GM12875 (cell line): ENCODE measurements at regions not wholly inside any gene's neighbourhood (a gene's known extent, or its start where the extent isn't known, plus 50 kb on each side); places are given as distances from the start of the nearest gene placed in this dataset.

ENCODE experiments used
- H3K4me3 ChIP-seq: one replicate; pipeline ENCODE4 v1.5.1; 2011; ENCODE audit warnings: low read depth, low read length, control low read depth
- CTCF ChIP-seq: IDR thresholded peaks from 2 replicates; pipeline ENCODE4 v1.5.1; 2011; ENCODE audit warnings: low read depth, mild to moderate bottlenecking, control low read depth, inconsistent platforms, low read length, moderate library complexity, borderline replicate concordance; ENCODE audit not compliant: insufficient read depth

GRCh38 chr18:60563082-60563481 lies 190.5 kb upstream of the MC4R start:
- no peak overlapping the region for H3K4me3 ChIP-seq
- TF ChIP-seq CTCF, result no peak

DNA sequence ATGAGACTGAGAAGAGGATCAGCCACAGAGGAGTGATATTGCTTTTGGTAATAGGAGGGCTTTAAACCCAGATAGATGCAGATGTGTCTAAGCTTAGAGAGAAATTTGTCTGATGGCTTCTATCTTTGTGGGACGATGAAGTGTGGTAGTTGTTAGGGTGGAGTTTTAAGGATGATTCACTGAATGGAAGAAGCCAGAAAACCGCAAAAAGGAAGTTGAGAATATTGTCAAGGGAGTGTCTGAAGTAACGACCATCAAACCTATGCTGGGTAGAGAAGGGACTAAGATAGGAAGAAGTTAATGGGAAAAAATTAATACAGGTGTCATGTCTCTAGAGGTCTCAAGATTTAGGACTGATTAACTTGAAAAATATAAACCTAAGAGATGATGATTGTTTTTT lies 195.6 kb upstream of the MC4R start:
- no peak overlapping the region for H3K4me3 ChIP-seq
- TF ChIP-seq CTCF, result no peak

DNA sequence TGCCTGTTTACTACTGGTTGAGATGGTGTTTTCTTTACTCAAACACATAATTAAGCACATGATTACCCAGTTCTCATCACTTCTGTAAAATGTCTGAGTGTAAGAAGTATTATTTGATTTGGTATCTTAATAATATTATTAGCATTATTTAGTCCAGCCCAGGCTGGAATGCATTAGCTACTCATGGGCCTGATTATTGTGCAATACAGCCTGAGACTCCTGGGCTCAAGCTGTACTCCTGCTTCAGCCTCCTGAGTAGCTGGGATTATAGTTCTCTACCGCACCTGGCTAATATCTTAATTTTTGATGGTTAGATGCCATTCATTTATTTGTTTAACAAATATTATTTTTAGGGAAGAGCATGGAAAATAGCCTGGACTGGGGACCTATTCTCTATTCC lies 197.6 kb upstream of the MC4R start:
- no peak overlapping the region for H3K4me3 ChIP-seq
- TF ChIP-seq CTCF, result no peak

- no peak for TF ChIP-seq CTCF
- no peak overlapping the region for H3K4me3 ChIP-seq
Measured at GRCh38 chr18:60577457-60577856, 204.9 kb upstream of the MC4R start.

DNA sequence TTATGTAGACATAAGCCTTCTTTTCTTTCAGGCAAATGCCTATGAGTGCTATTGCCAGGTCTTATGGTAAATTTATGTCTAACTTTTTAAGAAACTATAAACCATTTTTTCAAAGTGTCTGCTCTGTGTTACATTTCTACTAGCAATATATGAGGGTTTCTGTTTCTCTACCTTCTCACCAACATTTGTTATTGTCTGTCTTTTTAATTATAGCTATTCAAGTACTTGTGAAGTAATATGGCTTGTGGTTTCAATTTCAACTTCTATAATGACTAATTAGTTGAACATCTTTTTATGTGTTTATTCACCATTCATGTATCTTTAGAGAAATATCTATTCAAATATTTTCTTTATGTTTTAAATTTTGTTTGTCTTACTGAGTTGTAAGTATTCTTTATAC lies 213.1 kb upstream of the MC4R start:
- TF ChIP-seq CTCF, result no peak
- no peak overlapping the region for H3K4me3 ChIP-seq

- TF ChIP-seq CTCF, result no peak
- no peak overlapping the region for H3K4me3 ChIP-seq
Measured at GRCh38 chr18:60593249-60593648, 220.7 kb upstream of the MC4R start.

DNA sequence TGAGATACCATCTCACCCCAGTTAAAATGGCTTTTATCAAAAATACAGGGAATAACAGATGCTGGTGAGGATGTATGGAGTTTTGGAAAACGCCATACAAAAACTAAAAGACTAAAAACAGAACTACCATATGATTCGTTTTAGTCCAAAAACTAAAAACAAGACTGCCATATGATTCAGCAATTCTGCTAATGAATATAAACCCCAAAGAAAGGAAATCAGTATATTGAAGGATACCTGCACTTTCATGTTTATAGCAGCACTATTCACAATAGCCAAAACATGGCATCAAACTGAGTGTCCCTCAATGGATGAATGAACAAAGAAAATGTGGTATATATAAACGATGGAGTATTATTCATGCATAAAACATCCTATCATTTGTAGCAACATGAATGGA lies 224.4 kb upstream of the MC4R start:
- TF ChIP-seq CTCF, result no peak

More for the DNA sequence above, 224.4 kb upstream of the MC4R start:
- H3K4me3 ChIP-seq, result no peak overlapping the region
